GM12878 (cell line): ENCODE measurements at regions not wholly inside any gene's neighbourhood (a gene's known extent, or its start where the extent isn't known, plus 50 kb on each side); places are given as distances from the start of the nearest gene placed in this dataset.

Experiments used
- ATAC-seq: fragments of 200-7000 bp; cut with Tn5 transposase; 3 replicates; pipeline ENCODE4 v1.9.1; 2020; ENCODE audit warnings: mild to moderate bottlenecking, moderate library complexity
- BruUV-seq: library from RNA; stranded (reverse); fragments of 400-500 nt; replicated peaks from 2 replicates; lab custom pipeline; 2021; lab: Mats Ljungman, UMichigan
- CTCF ChIA-PET: fragments of 300-600 bp; sonication (Branson Sonifier 250); formaldehyde crosslinking; extraction: SDS; loops from one replicate; lab custom pipeline; 2021; ENCODE audit warnings: inconsistent platforms; lab: Yijun Ruan, JAX
- POLR2A ChIA-PET: fragments of 350-600 bp; formaldehyde crosslinking; extraction: SDS; loops from one replicate; lab custom pipeline; 2021; ENCODE audit warnings: inconsistent platforms; lab: Charles Lee
- RAD21 ChIA-PET: fragments of 300-600 bp; sonication (Branson Sonifier 250); formaldehyde crosslinking; loops from one replicate; lab custom pipeline; 2023; ENCODE audit warnings: antibody characterized with exemption; ENCODE audit not compliant: unreplicated experiment; lab: Charles Lee
- SMC1A ChIA-PET: fragments of 300-600 bp; sonication (Branson Sonifier 250); formaldehyde crosslinking; loops from one replicate; lab custom pipeline; 2023; ENCODE audit not compliant: unreplicated experiment, uncharacterized antibody; lab: Charles Lee
- DNase-seq: peaks from one replicate; pipeline ENCODE4 v3.0.0-alpha.2; 2011; ENCODE audit warnings: low read depth, low spot score
- FAIRE-seq: peaks from 3 replicates; lab custom pipeline; 2011; peaks lifted over from hg19 to GRCh38; lab: Jason Lieb, UNC
- H2AFZ ChIP-seq: 2 replicates; pipeline ENCODE4 v1.6.0; 2011; ENCODE audit warnings: low read depth, low read length, control low read depth; ENCODE audit not compliant: control insufficient read depth
- H3K27ac ChIP-seq: 2 replicates; pipeline ENCODE4 v1.5.1; 2011; ENCODE audit warnings: control low read depth; ENCODE audit not compliant: control insufficient read depth, insufficient read depth
- H3K27me3 ChIP-seq, 2 experiments: replicated peaks in 1 of 2; 2 replicates each; pipeline versions ENCODE4 v1.6.0 to v1.6.1; 2011; ENCODE audit warnings: low read length in 1 of 2; ENCODE audit not compliant: control insufficient read depth in 2 of 2, insufficient read depth in 2 of 2
- H3K36me3 ChIP-seq, 2 experiments: 2 replicates each; pipeline ENCODE4 v1.5.1; 2011; ENCODE audit warnings: low read length in 1 of 2; ENCODE audit not compliant: control insufficient read depth in 2 of 2, insufficient read depth in 2 of 2
- H3K4me1 ChIP-seq: 2 replicates; pipeline ENCODE4 v1.6.1; 2011; ENCODE audit warnings: mild to moderate bottlenecking, low read length, moderate library complexity, mixed read lengths; ENCODE audit not compliant: control insufficient read depth, insufficient read depth
- H3K4me2 ChIP-seq: 2 replicates; pipeline ENCODE4 v1.6.0; 2011; ENCODE audit warnings: control low read depth; ENCODE audit not compliant: control insufficient read depth, insufficient read depth
- H3K4me3 ChIP-seq: fragments of 200-600 bp; sonication (generic); 2 replicates; pipeline ENCODE4 v1.5.1; 2016
- H3K79me2 ChIP-seq: 2 replicates; pipeline ENCODE4 v1.6.0; 2011; ENCODE audit warnings: low read length; ENCODE audit not compliant: control insufficient read depth, insufficient read depth
- H3K9ac ChIP-seq: 2 replicates; pipeline ENCODE4 v1.8.0; 2011; ENCODE audit warnings: low read length, control low read depth, mixed read lengths; ENCODE audit not compliant: control insufficient read depth, insufficient read depth
- H3K9me3 ChIP-seq: replicated peaks from 3 replicates; pipeline ENCODE4 v1.5.1; 2011; ENCODE audit warnings: mild to moderate bottlenecking, low read length; ENCODE audit not compliant: control insufficient read depth, insufficient read depth
- H4K20me1 ChIP-seq: 2 replicates; pipeline ENCODE4 v1.6.0; 2011; ENCODE audit not compliant: control insufficient read depth, insufficient read depth
- ATF2 ChIP-seq: IDR thresholded peaks from 2 replicates; pipeline ENCODE4 v1.6.1; 2012; ENCODE audit warnings: low read length, inconsistent platforms
- BHLHE40 ChIP-seq, 2 experiments: fragments of 450-650 bp in 1 of 2; IDR thresholded peaks; 2 replicates each; pipeline ENCODE4 v1.6.1; 2011 to 2017; ENCODE audit warnings: low read depth in 2 of 2, borderline replicate concordance in 1 of 2, improper control_type of control experiment in 1 of 2, low read length in 1 of 2, mild to moderate bottlenecking in 1 of 2
- CBFB ChIP-seq: IDR thresholded peaks from 2 replicates; pipeline ENCODE4 v1.6.1; 2016; ENCODE audit warnings: antibody characterized with exemption, low read depth
- CHD2 ChIP-seq: IDR thresholded peaks from 2 replicates; pipeline ENCODE4 v1.6.1; 2011; ENCODE audit warnings: low read depth, low read length, improper control_type of control experiment, borderline replicate concordance
- CREM ChIP-seq: IDR thresholded peaks from 2 replicates; pipeline ENCODE4 v1.6.1; 2014; ENCODE audit warnings: antibody characterized with exemption, low read depth
- EED ChIP-seq: sonication (generic); IDR thresholded peaks from 2 replicates; pipeline ENCODE4 v1.6.1; 2016; ENCODE audit warnings: antibody characterized with exemption, low read depth
- EGR1 ChIP-seq, 2 experiments: IDR thresholded peaks; 1 replicate in 1 of 2; 2 replicates in 1 of 2; pipeline ENCODE4 v1.6.1; 2011 to 2012; ENCODE audit warnings: low read depth in 2 of 2, low read length in 2 of 2, borderline replicate concordance in 1 of 2, mild to moderate bottlenecking in 1 of 2, moderate library complexity in 1 of 2
- IKZF2 ChIP-seq, 2 experiments: fragments of 450-650 bp; IDR thresholded peaks; 2 replicates each; pipeline ENCODE4 v1.6.1; 2017; ENCODE audit warnings: mild to moderate bottlenecking in 2 of 2, moderate library complexity in 2 of 2
- IRF4 ChIP-seq: IDR thresholded peaks from 2 replicates; pipeline ENCODE4 v1.6.1; 2011; ENCODE audit warnings: low read depth, low read length
- LARP7 ChIP-seq: fragments of 450-650 bp; IDR thresholded peaks from 2 replicates; pipeline ENCODE4 v1.6.1; 2017; ENCODE audit warnings: mild to moderate bottlenecking
- MEF2A ChIP-seq: IDR thresholded peaks from 2 replicates; pipeline ENCODE4 v1.6.1; 2011; ENCODE audit warnings: low read depth, mild to moderate bottlenecking, low read length, moderate library complexity; ENCODE audit not compliant: insufficient read depth
- PAX8 ChIP-seq: fragments of 450-650 bp; IDR thresholded peaks from 2 replicates; pipeline ENCODE4 v1.6.1; 2017; ENCODE audit warnings: mild to moderate bottlenecking, moderate library complexity
- SKIL ChIP-seq: fragments of 450-650 bp; IDR thresholded peaks from 2 replicates; pipeline ENCODE4 v1.6.1; 2017; ENCODE audit warnings: mild to moderate bottlenecking, low read depth, inconsistent platforms; ENCODE audit not compliant: poor library complexity, severe bottlenecking
- SMAD1 ChIP-seq: fragments of 450-650 bp; IDR thresholded peaks from 2 replicates; pipeline ENCODE4 v1.6.1; 2018; ENCODE audit warnings: mild to moderate bottlenecking, low read depth; ENCODE audit not compliant: partially characterized antibody
- WGBS: methylation state at CpG from one replicate; pipeline ENCODE4 v1.1.6; 2016; ENCODE audit warnings: low lambda C conversion rate; ENCODE audit not compliant: insufficient replicate concordance, insufficient coverage; ENCODE audit errors: missing lambda C conversion rate; 5-methylcytosine and 5-hydroxymethylcytosine counted together
- in situ Hi-C: fragments of 300-500 bp; cut with MboI; formaldehyde crosslinking; loops from 9 replicates; pipeline ENCODE4 v1.14.3; 2018; ENCODE audit warnings: mixed read lengths
- intact Hi-C: fragments of 100-400 bp; cut with micrococcal nuclease; formaldehyde crosslinking; loops from one replicate; pipeline ENCODE4 v1.14.2; 2022; ENCODE audit not compliant: unreplicated experiment

- H3K4me3 ChIP-seq: no peak overlapping the region
- DNase-seq: no peak
- POLR2A ChIA-PET: no interaction called here
- SMC1A ChIA-PET: interaction anchor here (0.8 kb wide), 1 partner anchor 11 kb away, joined by 3 read pairs; no protein-coding TSS in a partner anchor
- CTCF ChIA-PET: interaction anchor here (0.6 to 1.6 kb wide), 3 partner anchors 43 to 1510 kb away, joined by 3 read pairs; no protein-coding TSS in a partner anchor
- no peak overlapping the region for H3K27ac ChIP-seq
- intact Hi-C loops: no loop called here
- H3K9ac ChIP-seq: no peak overlapping the region
- H3K9me3 ChIP-seq: no peaks in the 10 kb centered on the region
- BruUV-seq: no TSS peak
- H3K4me2 ChIP-seq: no peak overlapping the region
- in situ Hi-C loops: no loop called here
- RAD21 ChIA-PET: no interaction called here
- no peaks in the 10 kb centered on the region for H3K36me3 ChIP-seq
- no peaks in the 10 kb centered on the region for H3K4me1 ChIP-seq
- H4K20me1 ChIP-seq: no peaks in the 10 kb centered on the region
- no peak for ATAC-seq
- H3K79me2 ChIP-seq: no peaks in the 10 kb centered on the region
- H2AFZ ChIP-seq: no peak overlapping the region
- no peak for FAIRE-seq
- WGBS: 34% methylated on average over 5 of the region's 5 CpGs
- TF ChIP-seq CREM: no peak
- no peak for TF ChIP-seq PAX8
- no peak for TF ChIP-seq CHD2
- no peaks in the 10 kb centered on the region for H3K27me3 ChIP-seq
These were observed 52.1 kb upstream of the HTATIP2 start for GRCh38 chr11:20311444-20311843.

- ChIA-PET POLR2A (interaction anchor here (0.6 kb wide), 1 partner anchor 37 kb away, joined by 4 read pairs; no protein-coding TSS in a partner anchor), CTCF (interaction anchor here (0.7 to 1.6 kb wide), 2 partner anchors 44 to 47 kb away, joined by 3 read pairs; no protein-coding TSS in a partner anchor), RAD21 (no interaction called here), SMC1A (interaction anchor here (0.8 to 0.9 kb wide), 2 partner anchors 8 to 11 kb away, joined by 3 read pairs; no protein-coding TSS in a partner anchor)
- Histone ChIP-seq H3K36me3 (no peaks in the 10 kb centered on the region), H3K4me3 (no peak overlapping the region), H3K27me3 (no peaks in the 10 kb centered on the region), H3K9ac (no peak overlapping the region), H4K20me1 (no peaks in the 10 kb centered on the region), H3K4me2 (no peak overlapping the region), H3K4me1 (no peaks in the 10 kb centered on the region), H2AFZ (no peak overlapping the region), H3K79me2 (no peaks in the 10 kb centered on the region), H3K27ac (no peak overlapping the region), H3K9me3 (no peaks in the 10 kb centered on the region)
- in situ Hi-C loops (no loop called here), intact Hi-C loops (no loop called here)
- 48% methylated on average over 11 of the region's 11 CpGs for WGBS
- ATAC-seq (no peak), DNase-seq (no peak), FAIRE-seq (no peak)
- BruUV-seq: no TSS peak
- no peak for TF ChIP-seq SMAD1
- TF ChIP-seq IRF4: no peak
- TF ChIP-seq MEF2A: no peak
- no peak for TF ChIP-seq ATF2
- no peak for TF ChIP-seq BHLHE40 (IDR thresholded peaks at IDR 0.05; ENCODE audit: borderline replicate concordance in 1 of 2, low read depth in 2 of 2, low read length in 1 of 2)
- no peak for TF ChIP-seq EED
- TF ChIP-seq IKZF2 (IDR thresholded peaks at IDR 0.05): no peak
- TF ChIP-seq LARP7: no peak
- TF ChIP-seq EGR1 (IDR thresholded peaks at IDR 0.05; ENCODE audit: borderline replicate concordance in 1 of 2, low read depth in 2 of 2, low read length in 2 of 2): no peak
- no peak for TF ChIP-seq CBFB
- TF ChIP-seq SKIL: no peak
These were observed 52.7 kb upstream of the HTATIP2 start for GRCh38 chr11:20310596-20311394.
